ENCODE measurements at regions not wholly inside any gene's neighbourhood (a gene's known extent, or its start where the extent isn't known, plus 50 kb on each side); places are given as distances from the start of the nearest gene placed in this dataset.

GRCh38 chr5:6224406-6224805 lies 153.9 kb downstream of the MED10 start:
- TF ChIP-seq CTCF (IDR thresholded peaks at IDR 0.05) (no peak), POLR2A (IDR thresholded peaks at IDR 0.05) (no peak)

Data from heart left ventricle (tissue), 13 donors.